Activated CD4-positive, alpha-beta T cell treated with anti-CD3 and anti-CD28 coated beads for 36 hours (primary cell): ENCODE measurements at regions not wholly inside any gene's neighbourhood (a gene's known extent, or its start where the extent isn't known, plus 50 kb on each side); places are given as distances from the start of the nearest gene placed in this dataset.
A peak's percentile ranks its signal among the peaks of the same experiment; 100 is the strongest.
"Not testable (repeated sequence)": the region's sequence is repeated elsewhere in the genome, so short reads cannot be mapped to it uniquely, and the experiment has no call there.

Experiments
- ATAC-seq: fragments of 200-7000 bp; cut with Tn5 transposase; one replicate; pipeline ENCODE4 v1.10.0; 2021; ENCODE audit warnings: mild to moderate bottlenecking, moderate library complexity
- CTCF ChIA-PET: fragments of 350-600 bp; sonication (Branson Sonifier 250); formaldehyde crosslinking; loops from one replicate; lab custom pipeline; 2021; ENCODE audit warnings: antibody characterized with exemption; lab: Charles Lee
- POLR2A ChIA-PET: fragments of 350-600 bp; sonication (Branson Sonifier 250); formaldehyde crosslinking; loops from one replicate; lab custom pipeline; 2021; ENCODE audit warnings: antibody characterized with exemption, inconsistent platforms; lab: Charles Lee
- DNase-seq: peaks from one replicate; pipeline ENCODE4 v3.0.0-alpha.2; 2020
- H3K27ac Mint-ChIP-seq: one replicate; pipeline ENCODE4 v1.8.0; 2021; ENCODE audit warnings: mixed read lengths
- H3K27me3 Mint-ChIP-seq: one replicate; pipeline ENCODE4 v1.8.0; 2021; ENCODE audit warnings: mixed read lengths
- H3K36me3 Mint-ChIP-seq: one replicate; pipeline ENCODE4 v1.8.0; 2021; ENCODE audit warnings: low read depth, mixed read lengths
- H3K4me1 Mint-ChIP-seq: one replicate; pipeline ENCODE4 v1.8.0; 2021; ENCODE audit warnings: mixed read lengths
- H3K4me3 Mint-ChIP-seq: one replicate; pipeline ENCODE4 v1.8.0; 2021; ENCODE audit warnings: mild to moderate bottlenecking, moderate library complexity, mixed read lengths
- H3K9me3 Mint-ChIP-seq: one replicate; pipeline ENCODE4 v1.8.0; 2021; ENCODE audit warnings: low read depth, mixed read lengths
- intact Hi-C, 2 experiments: fragments of 100-400 bp; cut with DNase I in 1 of 2; cut with micrococcal nuclease in 1 of 2; formaldehyde crosslinking; loops; one replicate each; pipeline versions ENCODE4 v1.14.2 to v1.15.1; 2022 to 2024; cut with DNase I, micrococcal nuclease

DNA sequence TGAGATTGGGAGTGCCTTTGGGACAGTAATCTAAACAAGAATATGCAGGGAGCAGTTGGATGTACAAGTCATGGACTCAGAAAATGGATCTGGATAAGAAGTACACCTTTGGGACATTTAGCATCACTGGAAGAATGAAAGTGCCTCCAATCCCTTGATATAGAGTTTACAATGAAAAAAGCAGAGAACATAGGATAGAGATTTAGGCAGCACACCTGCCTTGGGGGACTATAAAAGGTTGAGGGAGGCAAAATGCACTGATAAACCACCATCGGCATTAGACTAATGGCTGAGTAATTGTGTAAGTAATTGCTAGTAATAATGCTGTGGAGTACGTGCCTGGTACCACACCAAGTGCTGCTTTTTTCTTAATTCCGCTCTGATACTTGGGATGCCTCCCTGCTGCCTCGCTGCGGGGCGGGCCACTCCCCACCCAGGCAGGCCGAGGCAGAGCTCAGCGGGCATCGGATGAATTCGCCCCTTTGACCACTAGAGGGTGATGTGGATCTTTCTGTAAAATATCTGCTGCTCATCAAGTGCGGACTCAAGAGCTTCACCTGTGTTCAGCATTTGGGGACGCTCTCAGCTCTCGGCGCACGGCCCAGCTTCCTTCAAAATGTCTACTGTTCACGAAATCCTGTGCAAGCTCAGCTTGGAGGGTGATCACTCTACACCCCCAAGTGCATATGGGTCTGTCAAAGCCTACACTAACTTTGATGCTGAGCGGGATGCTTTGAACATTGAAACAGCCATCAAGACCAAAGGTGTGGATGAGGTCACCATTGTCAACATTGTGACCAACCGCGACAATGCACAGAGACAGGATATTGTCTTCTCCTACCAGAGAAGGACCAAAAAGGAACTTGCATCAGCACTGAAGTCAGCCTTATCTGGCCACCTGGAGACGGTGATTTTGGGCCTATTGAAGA, 99.9 kb downstream of the ANKRD18B start:
- H3K27ac Mint-ChIP-seq = no peak overlapping the region
- CTCF ChIA-PET = interaction anchor here (0.5 to 16.1 kb wide), 42 partner anchors 8 to 385 kb away, joined by 3 to 495 read pairs (median 4); partner anchors contain the start of gene NOL6
- intact Hi-C loops = loop anchor here (1.0 kb wide), 4 partner anchors 53 to 450 kb away; no protein-coding TSS in a partner anchor
- peaks cover 6% of the 10 kb centered on the region for H3K4me1 Mint-ChIP-seq
- no peaks in the 10 kb centered on the region for H3K36me3 Mint-ChIP-seq
- POLR2A ChIA-PET = interaction anchor here (0.6 kb wide), 1 partner anchor 189 kb away, joined by 8 read pairs; no protein-coding TSS in a partner anchor
- ATAC-seq = peak; percentile 94
- H3K27me3 Mint-ChIP-seq = peaks cover 21% of the 10 kb centered on the region
- H3K9me3 Mint-ChIP-seq = no peaks in the 10 kb centered on the region
- peak; percentile 79 for DNase-seq
- no peak overlapping the region for H3K4me3 Mint-ChIP-seq

DNA sequence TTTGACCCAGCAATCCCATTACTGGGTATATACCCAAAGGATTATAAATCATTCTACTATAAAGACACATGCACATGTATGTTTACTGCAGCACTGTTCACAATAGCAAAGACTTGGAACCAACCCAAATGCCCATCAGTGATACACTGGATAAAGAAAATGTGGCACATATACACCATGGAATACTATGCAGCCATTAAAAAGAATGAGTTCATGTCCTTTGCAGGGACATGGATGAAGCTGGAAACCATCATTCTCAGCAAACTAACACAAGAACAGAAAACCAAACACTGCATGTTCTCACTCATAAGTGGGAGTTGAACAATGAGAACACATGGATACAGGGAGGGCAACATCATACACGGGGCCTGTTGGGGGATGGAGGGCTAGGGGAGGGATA, 104.3 kb downstream of the ANKRD18B start:
- POLR2A ChIA-PET, DNase-seq, ATAC-seq, H3K36me3 Mint-ChIP-seq, H3K27ac Mint-ChIP-seq, H3K9me3 Mint-ChIP-seq, H3K4me3 Mint-ChIP-seq, H3K4me1 Mint-ChIP-seq, intact Hi-C loops: not testable (repeated sequence)
- CTCF ChIA-PET = interaction anchor here (1.2 to 16.1 kb wide), 4 partner anchors 10 to 150 kb away, joined by 3 to 495 read pairs (median 6); no protein-coding TSS in a partner anchor
- H3K27me3 Mint-ChIP-seq = peaks cover 30% of the 10 kb centered on the region

DNA sequence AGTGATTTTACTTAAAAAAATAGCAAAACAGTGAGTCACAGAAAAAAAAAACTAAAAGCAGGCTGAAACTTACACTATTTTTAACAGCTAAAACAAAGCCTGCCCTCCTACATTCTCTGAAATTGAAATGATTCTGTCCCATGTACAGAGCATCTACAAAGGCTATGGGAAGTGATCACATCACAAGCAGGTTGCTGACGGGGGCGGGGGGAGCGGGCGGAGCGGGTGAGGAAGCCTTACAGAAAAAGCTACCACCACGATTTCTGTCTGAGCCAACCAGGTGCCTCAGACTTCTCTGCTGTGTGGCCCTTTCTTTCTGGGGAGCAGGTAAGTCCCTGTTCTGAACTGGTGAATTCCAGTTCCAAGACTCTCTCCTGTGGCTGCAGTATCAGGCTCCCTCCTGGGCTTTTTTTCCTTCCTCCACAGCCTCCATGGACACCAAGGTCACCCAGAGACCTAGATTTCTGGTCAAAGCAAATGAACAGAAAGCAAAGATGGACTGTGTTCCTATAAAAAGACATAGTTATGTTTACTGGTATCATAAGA, 104.9 kb downstream of the ANKRD18B start:
- H3K9me3 Mint-ChIP-seq = no peaks in the 10 kb centered on the region
- no peak overlapping the region for H3K27ac Mint-ChIP-seq
- H3K27me3 Mint-ChIP-seq = peaks cover 32% of the 10 kb centered on the region
- ATAC-seq = peak; percentile 40
- no peaks in the 10 kb centered on the region for H3K36me3 Mint-ChIP-seq
- CTCF ChIA-PET = interaction anchor here (1.0 to 16.1 kb wide), 6 partner anchors 9 to 150 kb away, joined by 3 to 495 read pairs (median 4); no protein-coding TSS in a partner anchor
- POLR2A ChIA-PET = no interaction called here
- peak; percentile 63 for DNase-seq
- intact Hi-C loops = no loop called here
- no peak overlapping the region for H3K4me3 Mint-ChIP-seq
- peaks cover 6% of the 10 kb centered on the region for H3K4me1 Mint-ChIP-seq

DNA sequence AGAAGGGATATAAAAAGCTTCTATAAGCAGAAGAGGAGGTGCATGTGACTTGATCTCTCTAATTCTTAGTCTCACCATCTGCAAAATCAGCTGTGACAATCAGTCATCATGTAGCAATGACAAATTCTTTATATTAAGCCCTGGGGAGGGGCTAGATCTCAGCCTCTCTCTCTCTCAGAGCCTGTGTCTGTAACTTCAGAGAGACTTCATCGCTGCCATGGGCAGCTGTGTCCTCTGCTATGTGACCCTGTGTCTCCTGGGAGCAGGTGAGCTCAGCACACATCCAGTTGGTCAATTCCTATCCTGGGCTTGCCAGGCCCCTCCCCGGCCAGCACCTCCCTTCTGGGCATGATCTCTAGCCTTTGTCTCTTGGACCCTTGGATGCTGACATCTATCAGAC, 109.6 kb downstream of the ANKRD18B start:
- CTCF ChIA-PET = interaction anchor here (1.2 to 1.7 kb wide), 3 partner anchors 10 to 88 kb away, joined by 3 to 5 read pairs (median 4); no protein-coding TSS in a partner anchor
- H3K27me3 Mint-ChIP-seq = peaks cover 44% of the 10 kb centered on the region

DNA sequence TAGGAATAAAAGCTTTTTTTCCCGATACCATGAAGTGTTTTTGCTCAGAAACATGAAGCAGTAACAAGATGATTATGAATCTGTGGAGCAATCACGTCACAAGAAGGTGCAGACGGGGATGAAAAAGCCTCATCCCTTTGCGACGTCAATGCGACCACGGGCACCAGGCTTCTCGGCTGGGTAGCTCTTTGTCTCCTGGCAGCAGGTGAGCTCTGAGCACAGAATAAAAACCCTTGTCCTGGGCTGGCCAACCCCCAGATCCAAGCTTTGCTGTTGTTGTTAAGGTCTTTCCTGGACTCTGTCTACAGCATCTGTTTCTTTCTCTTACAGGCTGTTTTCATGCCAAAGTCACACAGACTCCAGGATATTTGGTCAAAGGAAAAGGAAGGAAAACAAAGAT, 113.8 kb downstream of the ANKRD18B start:
- H3K27me3 Mint-ChIP-seq = peaks cover 43% of the 10 kb centered on the region
- ATAC-seq (no peak), DNase-seq (peak; percentile 13)
- no peaks in the 10 kb centered on the region for H3K9me3 Mint-ChIP-seq
- intact Hi-C loops = no loop called here
- ChIA-PET CTCF (interaction anchor here (0.7 to 2.7 kb wide), 7 partner anchors 9 to 100 kb away, joined by 3 to 22 read pairs (median 4); no protein-coding TSS in a partner anchor), POLR2A (no interaction called here)
- H3K27ac Mint-ChIP-seq = no peak overlapping the region
- H3K4me3 Mint-ChIP-seq = no peak overlapping the region
- no peaks in the 10 kb centered on the region for H3K36me3 Mint-ChIP-seq
- no peaks in the 10 kb centered on the region for H3K4me1 Mint-ChIP-seq

More for the DNA sequence above, 109.6 kb downstream of the ANKRD18B start:
- Mint-ChIP-seq H3K36me3 (no peaks in the 10 kb centered on the region), H3K4me1 (peaks cover 6% of the 10 kb centered on the region), H3K4me3 (no peak overlapping the region), H3K27ac (no peak overlapping the region), H3K9me3 (no peaks in the 10 kb centered on the region)
- no peak for ATAC-seq
- intact Hi-C loops = no loop called here
- POLR2A ChIA-PET = no interaction called here
- no peak for DNase-seq

DNA sequence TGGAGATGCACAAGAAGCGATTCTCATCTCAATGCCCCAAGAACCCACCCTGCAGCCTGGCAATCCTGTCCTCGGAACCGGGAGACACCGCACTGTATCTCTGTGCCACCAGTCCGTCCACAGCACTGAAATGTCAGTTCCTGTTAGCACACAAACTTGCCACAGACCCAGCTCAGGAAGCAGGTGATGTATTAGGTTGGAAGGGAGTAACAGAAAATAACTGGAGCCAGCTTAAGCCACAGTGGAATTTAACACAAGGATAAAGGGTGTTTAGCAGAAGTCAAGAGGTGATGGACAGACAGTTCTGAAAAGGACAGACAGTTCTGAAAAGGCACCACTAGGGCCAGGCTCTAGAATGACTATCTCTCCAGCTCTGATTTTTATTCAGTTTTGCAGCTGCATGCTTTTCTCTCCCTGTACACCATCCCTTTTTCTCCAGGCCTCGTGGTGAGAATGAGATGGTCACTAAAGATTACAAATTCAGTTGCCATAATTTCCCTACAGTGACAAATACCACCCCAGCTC, 114.4 kb downstream of the ANKRD18B start:
- H3K27me3 Mint-ChIP-seq = peaks cover 47% of the 10 kb centered on the region

DNA sequence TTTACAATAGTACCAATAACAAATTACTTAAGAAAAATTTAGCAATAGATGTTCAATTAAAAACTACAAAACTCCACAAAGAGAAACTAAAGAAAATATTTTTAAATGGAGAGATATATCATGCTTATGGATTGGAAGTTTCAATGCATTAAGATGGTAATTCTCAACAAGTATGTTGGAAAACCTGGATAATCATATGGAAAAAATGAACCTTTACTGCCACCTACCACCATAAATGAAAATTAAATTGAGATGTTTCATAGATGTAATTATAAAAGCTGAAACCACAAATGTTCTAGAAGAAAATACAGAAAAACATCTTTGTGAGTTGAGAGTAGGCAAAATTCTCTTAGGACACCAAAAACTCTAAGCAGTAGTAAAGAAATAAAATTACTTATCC, 121.7 kb downstream of the ANKRD18B start:
- ChIA-PET CTCF (no interaction called here), POLR2A (no interaction called here)
- H3K27me3 Mint-ChIP-seq = peaks cover 28% of the 10 kb centered on the region
- peaks cover 2% of the 10 kb centered on the region for H3K4me1 Mint-ChIP-seq
- ATAC-seq (no peak), DNase-seq (no peak)
- H3K36me3 Mint-ChIP-seq = no peaks in the 10 kb centered on the region
- no peaks in the 10 kb centered on the region for H3K9me3 Mint-ChIP-seq
- H3K4me3 Mint-ChIP-seq = no peak overlapping the region
- intact Hi-C loops = no loop called here
- H3K27ac Mint-ChIP-seq = no peak overlapping the region

More for the DNA sequence above, 114.4 kb downstream of the ANKRD18B start:
- H3K27ac Mint-ChIP-seq = no peak overlapping the region
- ChIA-PET CTCF (interaction anchor here (0.7 to 2.7 kb wide), 8 partner anchors 9 to 84 kb away, joined by 3 to 22 read pairs (median 4); no protein-coding TSS in a partner anchor), POLR2A (no interaction called here)
- ATAC-seq (no peak), DNase-seq (no peak)
- H3K36me3 Mint-ChIP-seq = no peaks in the 10 kb centered on the region
- no peak overlapping the region for H3K4me3 Mint-ChIP-seq
- intact Hi-C loops = no loop called here
- no peaks in the 10 kb centered on the region for H3K9me3 Mint-ChIP-seq
- no peaks in the 10 kb centered on the region for H3K4me1 Mint-ChIP-seq

DNA sequence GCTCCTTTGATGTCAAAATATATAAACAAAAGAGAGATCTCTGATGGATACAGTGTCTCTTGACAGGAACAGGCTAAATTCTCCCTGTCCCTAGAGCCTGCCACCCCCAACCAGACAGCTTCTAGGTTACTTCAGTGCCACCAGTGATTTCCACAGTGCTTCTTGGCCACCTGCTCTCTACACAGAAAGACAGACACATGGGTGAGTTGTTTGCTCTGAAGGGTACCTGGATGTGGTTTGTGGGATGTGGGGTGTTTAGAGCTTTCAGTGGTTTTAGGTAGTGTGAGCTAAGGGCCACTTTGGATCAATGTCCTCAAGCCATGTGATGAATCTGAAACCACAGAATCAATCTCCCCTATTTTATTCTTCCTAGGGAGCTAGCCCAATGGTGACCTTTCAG, 125.4 kb downstream of the ANKRD18B start:
- POLR2A ChIA-PET = no interaction called here

DNA sequence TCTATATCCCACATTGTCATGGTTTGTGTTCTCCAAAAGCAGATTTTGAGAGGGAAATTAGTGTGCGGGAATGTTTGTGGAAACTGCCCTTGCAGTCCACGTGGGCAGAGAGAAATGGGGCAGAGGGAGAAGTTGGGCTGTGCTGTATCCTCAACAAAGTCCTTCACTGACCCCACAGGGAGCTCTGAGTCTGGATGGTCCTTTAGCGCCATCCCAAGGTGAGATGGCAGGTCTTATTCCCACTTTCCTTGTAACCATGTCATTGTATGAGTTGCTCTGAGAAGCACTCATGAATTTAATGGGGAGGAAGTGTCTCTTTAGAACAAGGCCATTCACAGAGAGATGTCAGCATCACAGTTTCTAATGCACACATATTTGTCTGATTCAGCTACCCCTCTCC, 127.1 kb downstream of the ANKRD18B start:
- no peak overlapping the region for H3K4me3 Mint-ChIP-seq
- no peaks in the 10 kb centered on the region for H3K9me3 Mint-ChIP-seq
- H3K4me1 Mint-ChIP-seq = peaks cover 2% of the 10 kb centered on the region
- H3K27me3 Mint-ChIP-seq = peaks cover 35% of the 10 kb centered on the region
- no peak for DNase-seq
- no peaks in the 10 kb centered on the region for H3K36me3 Mint-ChIP-seq
- intact Hi-C loops = no loop called here
- ChIA-PET CTCF (interaction anchor here (3.6 kb wide), 1 partner anchor 27 kb away, joined by 20 read pairs; no protein-coding TSS in a partner anchor), POLR2A (no interaction called here)
- ATAC-seq = no peak
- H3K27ac Mint-ChIP-seq = no peak overlapping the region

More for the DNA sequence above, 125.4 kb downstream of the ANKRD18B start:
- Mint-ChIP-seq H3K4me3 (no peak overlapping the region), H3K9me3 (no peaks in the 10 kb centered on the region), H3K27ac (no peak overlapping the region), H3K36me3 (no peaks in the 10 kb centered on the region), H3K4me1 (peaks cover 2% of the 10 kb centered on the region), H3K27me3 (peaks cover 29% of the 10 kb centered on the region)
- DNase-seq (no peak), ATAC-seq (no peak)
- CTCF ChIA-PET = interaction anchor here (0.6 to 3.6 kb wide), 7 partner anchors 9 to 621 kb away, joined by 3 to 20 read pairs (median 3); no protein-coding TSS in a partner anchor
- intact Hi-C loops = no loop called here

DNA sequence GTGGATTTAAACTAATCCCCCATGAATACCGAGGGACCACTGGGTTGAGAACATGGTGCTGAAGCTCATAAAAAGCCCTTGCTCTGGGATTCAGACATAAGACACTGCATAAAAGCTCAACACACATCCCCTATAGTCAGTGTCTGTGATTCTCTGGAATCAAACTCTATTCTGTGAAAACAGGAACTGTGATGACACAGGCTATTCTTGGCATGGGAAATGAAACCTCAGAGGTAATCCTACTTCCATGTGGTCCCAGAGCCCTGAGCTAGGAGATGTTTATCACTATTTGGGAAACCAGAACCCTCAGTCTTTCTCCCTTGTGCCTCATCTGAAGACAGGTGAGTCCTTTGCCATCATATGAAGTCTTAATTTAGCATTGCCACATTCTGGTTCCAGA, 135.4 kb upstream of the PRSS3 start:
- H3K27ac Mint-ChIP-seq = no peak overlapping the region
- ChIA-PET CTCF (no interaction called here), POLR2A (no interaction called here)
- no peaks in the 10 kb centered on the region for H3K4me1 Mint-ChIP-seq
- H3K27me3 Mint-ChIP-seq = peaks cover 3% of the 10 kb centered on the region
- H3K4me3 Mint-ChIP-seq = no peak overlapping the region
- no peaks in the 10 kb centered on the region for H3K9me3 Mint-ChIP-seq
- DNase-seq (no peak), ATAC-seq (no peak)
- no peaks in the 10 kb centered on the region for H3K36me3 Mint-ChIP-seq
- intact Hi-C loops = no loop called here

DNA sequence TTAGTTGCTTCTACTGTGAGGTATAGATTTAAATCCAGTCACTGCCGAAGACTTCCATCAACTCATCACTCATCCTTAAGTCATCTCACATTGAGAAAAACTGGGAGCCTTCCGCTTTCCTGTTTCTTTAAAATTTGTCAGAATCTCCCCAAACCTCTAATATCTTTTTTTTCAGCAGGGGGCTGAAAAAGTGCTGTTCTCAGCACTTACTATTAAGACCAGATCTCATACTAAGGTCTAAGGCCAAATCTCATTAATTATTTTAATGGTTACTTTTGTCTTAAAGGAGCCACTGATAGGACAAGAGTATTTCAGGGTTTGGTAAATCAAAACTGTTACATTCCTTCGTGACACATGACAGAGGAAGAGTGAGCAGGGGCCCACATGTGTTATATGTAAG, 134.6 kb upstream of the PRSS3 start:
- ChIA-PET POLR2A (no interaction called here), CTCF (no interaction called here)
- H3K27me3 Mint-ChIP-seq = no peaks in the 10 kb centered on the region
- H3K4me1 Mint-ChIP-seq = no peaks in the 10 kb centered on the region
- no peak for ATAC-seq
- no peak overlapping the region for H3K4me3 Mint-ChIP-seq
- DNase-seq = no peak
- H3K36me3 Mint-ChIP-seq = no peaks in the 10 kb centered on the region
- no peak overlapping the region for H3K27ac Mint-ChIP-seq
- H3K9me3 Mint-ChIP-seq = no peaks in the 10 kb centered on the region
- intact Hi-C loops = no loop called here
